ENCODE measurements at regions not wholly inside any gene's neighbourhood (a gene's known extent, or its start where the extent isn't known, plus 50 kb on each side); places are given as distances from the start of the nearest gene placed in this dataset.

DNA sequence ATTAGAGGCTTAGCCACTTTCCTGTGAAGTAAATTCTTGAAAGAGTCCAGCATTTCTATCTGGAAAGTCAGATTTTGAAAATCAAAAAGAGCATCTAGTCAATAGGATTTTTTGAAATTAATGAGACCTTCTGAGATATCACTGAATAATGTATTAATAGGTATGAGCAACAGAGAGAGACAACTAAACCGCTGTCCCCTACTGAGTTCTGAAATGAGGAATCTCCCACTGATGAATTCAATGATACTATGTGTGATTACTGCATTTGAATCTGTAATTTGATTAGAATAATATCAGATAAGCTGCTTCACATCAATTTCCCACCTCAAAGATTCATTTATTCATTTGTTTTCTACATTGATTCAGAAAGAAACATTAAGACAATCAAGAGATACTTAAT is 252.8 kb downstream of the TMX3 start:
- TF ChIP-seq CTCF (conservative IDR thresholded peaks at IDR 0.05) (no peak), ZFX (IDR thresholded peaks at IDR 0.05) (no peak)

Measured in C4-2B (cell line).